ENCODE measurements at regions not wholly inside any gene's neighbourhood (a gene's known extent, or its start where the extent isn't known, plus 50 kb on each side); places are given as distances from the start of the nearest gene placed in this dataset.
"Not testable (repeated sequence)": the region's sequence is repeated elsewhere in the genome, so short reads cannot be mapped to it uniquely, and the experiment has no call there.

DNA sequence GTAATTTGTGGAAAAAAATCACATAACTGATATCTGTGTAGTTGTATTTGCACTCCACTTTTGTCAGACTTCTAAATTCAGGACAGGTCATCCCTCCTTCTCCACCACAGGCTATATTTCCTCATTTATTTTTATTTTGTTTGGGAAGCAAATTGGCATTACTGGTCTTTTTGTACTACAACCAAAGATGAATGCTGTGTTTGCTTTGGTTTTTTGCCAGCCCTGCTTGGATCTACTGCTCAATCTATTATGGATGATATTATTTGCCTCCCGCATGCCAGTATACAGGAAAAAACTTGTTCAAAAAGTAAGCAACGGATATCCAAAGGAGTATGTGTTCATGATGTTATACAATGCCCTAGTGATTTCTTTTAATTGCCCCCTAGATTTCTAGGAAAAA, 948.8 kb downstream of the TRHDE start:
- DNase-seq: no peak

DNA sequence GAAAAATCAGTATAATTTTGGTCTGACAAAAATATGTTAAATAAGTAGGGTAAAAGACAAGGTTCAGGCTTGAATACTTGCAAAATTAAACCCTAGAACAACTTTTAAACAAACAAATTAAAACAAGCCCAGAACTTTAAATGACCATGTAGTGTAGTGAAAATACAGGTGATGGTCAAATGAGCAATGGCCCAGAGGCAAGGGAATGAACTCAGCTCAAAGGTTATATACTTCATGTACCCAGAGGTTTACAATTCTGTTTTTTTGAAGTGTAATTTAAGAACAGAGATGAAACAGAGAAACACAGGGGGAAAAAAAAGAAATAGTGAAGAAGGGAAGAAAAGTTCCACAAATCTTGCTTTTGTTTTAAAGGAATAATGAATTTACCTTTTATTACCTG, 949.2 kb downstream of the TRHDE start:
- no peak for DNase-seq

DNA sequence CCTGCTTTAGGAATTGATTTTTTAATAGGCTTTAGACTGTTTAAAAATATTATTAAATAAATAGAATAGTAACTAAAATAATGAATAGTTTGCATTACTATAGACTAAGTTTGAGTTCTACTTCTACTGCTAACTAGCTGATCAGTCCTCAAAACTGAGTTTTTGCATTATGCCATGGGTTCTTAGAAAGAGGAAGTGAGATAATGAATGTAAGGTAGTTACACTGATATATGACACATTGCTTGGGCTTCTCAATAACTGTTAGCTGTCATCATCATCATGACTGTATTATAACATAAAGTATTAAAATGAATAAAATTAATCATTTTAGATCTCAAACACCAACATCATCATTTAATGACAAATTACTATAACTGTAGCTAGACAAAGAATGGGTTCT, 949.7 kb downstream of the TRHDE start:
- DNase-seq: no peak

DNA sequence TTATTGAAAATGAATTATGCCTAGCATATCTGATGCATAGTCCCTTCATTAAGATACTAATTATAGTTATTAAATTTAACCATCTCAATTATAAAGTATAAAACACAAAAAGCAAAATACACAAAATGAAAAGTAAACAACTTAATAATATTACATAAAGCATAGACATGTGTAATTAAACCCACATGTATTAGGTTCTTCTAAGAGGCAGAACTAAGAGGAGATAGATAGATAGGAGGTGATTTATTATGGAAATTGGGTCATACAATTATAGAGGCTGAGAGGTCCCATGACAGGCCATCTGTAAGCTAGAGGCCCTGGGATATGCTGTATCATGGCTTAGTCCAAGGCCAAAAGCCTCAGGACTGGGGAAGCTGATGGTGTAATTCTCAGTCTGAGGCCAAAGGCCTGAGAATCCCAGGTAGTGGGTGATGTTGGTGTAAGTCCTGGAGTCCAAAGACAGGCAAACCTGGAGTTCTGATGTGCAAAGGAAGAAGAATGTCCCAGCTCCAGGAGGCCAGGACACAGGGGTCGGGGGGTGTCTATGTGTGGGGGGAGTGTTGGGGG, 953.3 kb downstream of the TRHDE start:
- DNase-seq: no peak

DNA sequence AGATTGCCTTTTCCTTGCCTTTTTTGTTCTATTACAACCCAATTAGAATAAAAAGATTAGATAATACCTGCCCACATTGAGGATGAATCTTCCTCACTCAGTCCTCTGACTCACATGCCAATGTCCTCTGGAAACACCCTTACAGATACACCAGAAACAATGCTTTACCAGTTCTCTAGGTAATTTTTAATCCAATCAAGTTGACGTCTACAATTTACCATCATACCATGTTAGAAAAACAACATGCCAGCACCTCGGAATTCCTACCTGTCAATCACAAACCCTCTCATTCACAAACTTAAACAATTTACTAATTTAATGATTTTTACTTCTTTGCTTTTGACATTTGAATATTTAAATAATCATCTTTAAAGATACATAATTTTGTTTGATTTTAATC, 953.8 kb downstream of the TRHDE start:
- DNase-seq: no peak

DNA sequence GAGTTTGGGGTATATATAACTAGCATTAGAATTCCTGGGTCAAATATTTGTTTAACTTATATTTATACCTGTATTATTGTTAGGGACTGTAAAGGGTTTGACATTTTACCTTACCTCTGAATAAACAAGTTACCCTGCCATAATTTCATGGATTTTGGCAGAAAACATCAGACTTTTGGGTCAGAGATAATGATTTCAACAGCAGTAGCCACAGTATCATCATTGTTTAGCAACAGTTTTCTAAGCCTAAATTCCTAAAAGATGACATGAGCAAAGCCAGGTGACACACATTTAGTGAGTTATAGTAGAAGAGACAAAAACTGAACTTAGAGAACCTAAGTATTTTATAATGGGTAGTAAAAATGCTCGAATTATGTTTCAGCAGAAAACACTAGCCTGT, 954.4 kb downstream of the TRHDE start:
- DNase-seq: no peak

DNA sequence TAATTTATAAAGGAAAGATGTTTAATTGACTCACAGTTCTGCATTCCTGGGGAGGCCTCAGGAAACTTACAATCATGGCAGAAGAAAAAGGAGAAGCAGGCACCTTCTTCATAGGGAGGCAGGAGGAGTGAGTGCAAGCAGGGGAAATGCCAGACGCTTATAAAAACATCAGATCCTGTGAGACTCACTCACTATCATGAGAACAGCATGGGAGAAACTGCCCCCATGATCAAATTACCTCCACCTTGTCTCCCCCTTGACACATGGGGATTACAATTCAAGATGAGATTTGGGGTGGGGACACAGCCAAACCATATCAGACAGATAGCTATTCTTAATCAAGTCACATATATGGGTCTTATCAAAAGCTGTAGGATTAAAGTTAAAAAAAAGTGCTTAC, 956.7 kb downstream of the TRHDE start:
- DNase-seq: not testable (repeated sequence)

DNA sequence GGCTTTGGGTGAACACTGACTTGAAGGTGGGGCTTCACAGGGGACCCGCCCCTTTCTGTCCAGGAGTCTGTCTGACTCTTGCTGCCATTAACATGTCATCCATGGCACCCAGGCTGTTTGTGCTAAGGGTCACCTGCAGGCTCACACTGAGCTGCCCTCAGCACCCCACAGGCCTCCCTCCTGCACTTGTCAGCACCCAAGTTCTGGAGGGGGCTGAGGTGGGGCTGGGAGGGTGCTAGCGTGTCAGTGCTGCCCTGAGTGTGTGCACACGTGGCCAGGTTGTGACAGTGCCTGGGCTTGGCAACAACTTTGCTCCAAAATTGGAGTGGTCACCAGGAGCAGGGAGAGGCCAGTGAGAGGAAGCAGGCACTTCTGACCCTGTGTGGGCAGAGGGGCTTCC, 963.2 kb downstream of the TRHDE start:
- no peak for DNase-seq

DNA sequence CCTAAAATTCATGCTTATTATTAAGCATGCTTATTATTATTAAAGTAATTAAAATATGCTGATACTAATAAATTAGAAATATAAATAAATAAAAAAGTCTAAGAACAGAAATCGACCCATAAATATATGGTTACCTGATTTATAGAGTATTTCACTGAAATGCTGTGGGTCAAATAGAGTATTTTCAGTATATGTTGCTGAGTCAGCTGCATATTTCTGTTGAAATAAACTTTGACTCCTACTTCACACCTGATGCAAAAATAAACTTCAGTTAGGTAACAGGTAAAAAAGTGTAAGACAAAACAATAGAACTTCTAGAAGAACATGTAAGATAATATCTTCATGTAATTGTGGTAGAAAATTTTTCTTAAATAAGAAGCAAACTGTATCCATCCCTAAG, 967.9 kb downstream of the TRHDE start:
- DNase-seq: no peak

DNA sequence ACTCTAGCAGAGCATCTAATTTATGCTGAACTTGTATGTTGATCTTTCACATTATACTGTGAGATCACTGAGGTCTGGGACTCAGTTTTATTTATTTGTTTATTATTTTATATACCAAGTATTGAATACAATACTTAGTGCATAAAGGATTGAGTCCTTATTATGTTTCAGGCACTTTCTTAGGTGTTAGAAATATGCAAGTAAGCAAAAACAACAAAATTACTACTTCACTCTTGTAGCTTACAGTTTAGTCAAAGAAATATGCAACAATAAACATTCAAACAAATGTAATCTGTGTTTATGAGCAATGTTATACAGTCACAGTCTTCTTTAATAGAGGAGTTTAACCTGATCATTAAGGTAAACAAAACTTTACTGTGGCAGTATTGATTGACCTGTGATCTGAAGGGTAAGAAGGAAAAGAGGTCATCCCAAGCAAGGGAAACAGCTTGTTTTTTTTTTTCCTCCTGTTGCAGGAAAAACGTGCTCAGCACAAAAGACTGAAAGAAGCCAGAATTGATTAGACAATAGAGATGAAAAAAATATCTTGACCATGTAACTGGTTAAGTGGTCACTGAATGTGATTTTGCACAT, 990.7 kb downstream of the TRHDE start:
- no peak for DNase-seq

DNA sequence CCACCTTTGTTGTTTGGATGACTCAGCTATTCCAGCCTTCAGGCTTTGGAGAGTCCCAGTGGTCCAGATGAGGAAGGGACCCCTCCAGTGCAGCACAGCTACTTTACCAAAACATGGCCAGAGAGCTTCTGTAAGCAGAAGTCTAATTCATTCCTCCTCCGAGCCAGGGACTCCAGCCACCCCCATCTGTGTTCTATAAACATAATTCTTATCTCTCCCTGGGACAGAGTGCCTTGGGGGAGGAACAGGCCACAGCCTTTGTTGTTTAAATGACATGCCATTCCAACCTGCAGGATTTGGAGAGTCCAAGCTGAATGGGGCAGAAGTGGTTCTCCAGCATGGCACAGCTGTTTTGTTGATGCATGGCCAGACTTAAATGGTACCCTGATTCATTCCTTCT, 994.0 kb downstream of the TRHDE start:
- no peak for DNase-seq

DNA sequence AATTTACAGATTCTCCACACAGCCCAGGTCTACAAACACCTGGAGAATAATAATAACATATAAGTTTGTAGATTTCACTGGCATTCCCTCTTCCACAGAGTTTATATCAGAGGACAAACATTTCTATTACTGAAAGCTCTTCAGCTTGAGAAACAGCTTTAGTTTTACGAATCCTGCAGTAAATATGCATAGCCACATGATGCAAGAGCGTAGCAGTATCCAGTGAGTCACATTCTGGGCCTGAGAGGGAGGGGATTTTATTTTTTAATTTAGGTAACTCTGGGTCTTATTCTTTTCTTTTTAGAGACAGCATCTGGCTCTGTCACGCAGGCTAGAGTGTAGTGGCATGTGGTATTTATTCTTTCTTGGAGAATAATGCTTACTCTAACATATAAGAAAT, 1002.8 kb downstream of the TRHDE start:
- DNase-seq: peak; percentile 72

DNA sequence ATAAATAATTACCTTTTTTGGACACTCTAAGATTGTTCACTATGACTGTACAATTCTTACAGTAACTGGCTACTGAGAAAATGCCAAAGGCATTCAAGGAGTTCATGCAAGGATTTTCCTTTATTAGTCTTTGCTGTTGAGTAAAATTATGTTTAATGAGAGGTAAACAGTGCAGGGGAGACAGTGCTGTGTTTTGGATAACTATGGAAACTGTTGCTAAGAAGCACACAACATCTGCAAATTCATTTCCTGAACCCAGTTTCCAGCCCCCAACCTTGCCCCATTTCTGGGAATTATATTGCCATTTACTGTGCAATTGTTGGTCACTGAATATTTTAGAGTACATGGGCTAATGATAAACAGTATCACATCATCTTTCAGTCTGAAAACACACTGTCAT, 1005.8 kb downstream of the TRHDE start:
- DNase-seq: peak; percentile 20

DNA sequence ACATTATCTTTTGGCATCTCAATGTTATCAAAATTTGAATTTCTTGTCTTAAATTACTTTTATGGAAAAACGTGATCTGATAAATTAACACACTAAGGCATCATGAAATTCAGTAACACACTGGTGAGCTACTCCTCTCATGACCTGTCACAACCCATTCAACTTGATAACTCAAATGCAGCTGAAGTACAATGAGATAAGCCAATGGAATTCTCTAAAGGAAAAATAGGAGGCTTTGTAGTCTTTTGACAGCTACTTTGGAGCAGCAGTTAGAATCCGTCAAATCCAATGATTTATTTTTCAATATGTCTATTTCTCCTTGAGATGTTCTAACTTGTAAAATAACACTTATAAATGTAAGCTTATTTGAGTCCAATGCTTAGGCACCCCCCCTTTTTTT, 1029.4 kb downstream of the TRHDE start:
- no peak for DNase-seq

DNA sequence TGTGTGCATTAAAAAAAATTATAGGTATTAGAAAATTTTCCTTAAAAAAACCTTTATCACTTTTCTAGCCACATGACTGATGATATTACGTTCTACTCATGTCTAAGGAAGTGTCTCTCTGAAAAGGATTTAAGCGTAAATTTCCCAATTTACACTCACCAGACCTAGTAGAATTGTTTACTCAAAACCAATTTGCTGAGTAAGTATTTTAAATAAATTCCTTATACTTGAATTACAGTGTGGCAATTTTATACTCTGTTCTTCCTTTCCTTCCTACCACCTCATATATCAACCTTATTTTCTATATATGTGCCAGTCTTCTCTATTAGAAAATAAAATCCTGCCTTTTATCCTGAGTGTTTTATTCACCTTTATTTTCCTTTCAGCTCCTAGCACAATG, 1035.1 kb downstream of the TRHDE start:
- DNase-seq: no peak

DNA sequence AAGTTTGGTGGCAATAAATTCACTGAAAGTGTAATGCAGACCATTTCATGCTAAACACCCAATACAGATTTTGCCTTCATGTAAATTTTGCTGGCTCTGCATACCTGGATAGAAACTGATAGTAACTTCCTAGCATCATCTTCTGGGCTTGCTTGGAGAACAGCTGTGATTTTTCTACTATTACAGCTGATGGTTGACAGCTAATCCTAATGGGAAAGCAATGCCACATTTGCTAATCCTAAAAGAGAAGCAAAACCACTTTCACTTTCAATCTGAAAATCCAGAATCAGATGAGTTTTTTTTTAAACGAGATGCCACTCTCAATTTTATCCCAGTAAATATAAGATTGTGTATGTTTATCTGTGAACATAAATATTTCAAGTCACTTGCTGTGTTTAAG, 1035.9 kb downstream of the TRHDE start:
- no peak for DNase-seq

DNA sequence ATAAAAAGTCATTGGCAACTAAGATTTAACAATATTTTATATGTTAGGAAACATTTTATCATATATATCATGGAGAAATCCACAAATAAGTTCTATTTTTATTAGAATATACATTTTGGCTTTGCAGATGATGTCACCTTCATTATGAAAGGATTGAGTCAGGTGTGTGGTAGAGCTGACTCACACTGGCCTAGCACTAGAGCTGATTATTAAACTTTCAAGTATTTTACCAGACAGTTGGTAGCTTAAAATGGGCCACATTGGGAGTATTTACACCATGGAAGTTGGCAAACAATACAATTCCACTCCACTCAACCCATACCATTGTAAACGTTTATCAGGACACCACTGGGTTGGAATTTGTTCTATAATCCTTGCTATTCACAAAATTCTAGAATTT, 1036.6 kb downstream of the TRHDE start:
- no peak for DNase-seq

DNA sequence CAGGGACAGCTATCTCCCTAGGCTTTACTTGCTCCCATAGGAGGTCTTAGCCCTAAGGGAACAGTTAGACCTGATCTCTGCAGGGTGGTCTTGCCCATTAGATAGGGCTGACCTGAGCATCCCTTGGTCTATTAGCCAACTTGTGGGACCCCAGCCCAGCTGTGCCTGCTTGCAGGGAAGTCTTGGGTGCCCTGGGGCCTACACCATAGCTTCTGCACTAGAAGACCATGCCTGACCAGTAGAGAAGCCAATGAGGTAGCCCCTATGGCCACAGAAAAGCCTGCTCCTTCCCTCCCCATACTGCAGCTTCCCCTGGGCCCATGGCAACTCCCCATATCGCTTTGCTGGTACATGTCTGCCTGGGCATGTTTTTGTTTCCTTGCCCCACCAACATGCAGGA, 1049.1 kb downstream of the TRHDE start:
- no peak for DNase-seq

DNA sequence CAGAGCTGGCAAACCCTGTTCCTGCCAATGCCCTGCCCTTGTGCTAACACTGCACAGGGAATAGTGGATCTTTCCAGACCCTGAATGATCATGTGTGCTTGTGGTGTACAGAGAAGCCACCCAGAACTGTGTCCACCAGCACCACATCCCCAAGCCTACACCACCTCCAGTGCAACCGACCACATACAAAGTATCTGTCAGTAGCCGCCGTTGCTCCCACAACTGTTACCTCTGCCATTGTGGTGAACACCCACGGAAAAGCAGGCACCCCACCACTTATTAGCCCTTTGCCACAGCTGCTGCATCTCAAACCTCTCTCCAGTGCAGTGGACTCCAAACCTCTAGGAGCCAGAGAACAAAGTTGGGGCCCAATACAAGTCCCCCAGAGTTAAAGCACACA, 1049.6 kb downstream of the TRHDE start:
- no peak for DNase-seq

DNA sequence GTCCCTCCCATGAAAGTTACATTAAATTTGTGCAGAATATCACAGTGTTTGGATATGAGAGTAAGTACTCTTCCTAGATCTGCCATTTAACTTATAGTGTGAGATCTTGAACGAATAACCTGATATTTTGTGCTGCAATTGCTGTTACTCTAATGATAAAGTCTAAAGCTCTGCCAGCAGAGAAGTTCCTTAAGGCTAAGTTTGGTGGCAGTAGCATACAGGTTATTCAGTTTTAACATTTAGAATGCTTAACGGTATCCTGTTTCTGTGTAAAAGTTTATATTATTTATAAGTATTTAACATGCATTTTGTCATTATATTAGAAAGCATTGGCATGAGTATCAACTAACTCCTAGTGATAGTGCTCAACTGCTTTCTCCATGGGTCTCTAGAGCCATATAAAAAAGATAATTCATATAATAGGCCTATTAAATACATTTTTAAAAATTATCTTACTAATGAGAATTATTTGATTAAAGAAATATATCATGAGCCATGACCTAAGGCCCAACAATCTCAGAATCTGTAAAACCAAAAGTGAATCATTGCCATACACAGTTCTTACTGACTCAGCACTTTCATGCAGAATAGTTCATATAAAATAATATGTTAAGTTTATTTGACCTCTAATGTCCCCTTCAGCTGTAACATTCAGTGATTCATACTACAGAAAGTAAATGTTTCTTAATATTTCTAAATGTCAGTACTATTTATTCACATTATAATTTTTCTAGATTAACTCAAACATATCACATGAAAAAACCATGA, 1058.6 kb downstream of the TRHDE start:
- no peak for DNase-seq

DNA sequence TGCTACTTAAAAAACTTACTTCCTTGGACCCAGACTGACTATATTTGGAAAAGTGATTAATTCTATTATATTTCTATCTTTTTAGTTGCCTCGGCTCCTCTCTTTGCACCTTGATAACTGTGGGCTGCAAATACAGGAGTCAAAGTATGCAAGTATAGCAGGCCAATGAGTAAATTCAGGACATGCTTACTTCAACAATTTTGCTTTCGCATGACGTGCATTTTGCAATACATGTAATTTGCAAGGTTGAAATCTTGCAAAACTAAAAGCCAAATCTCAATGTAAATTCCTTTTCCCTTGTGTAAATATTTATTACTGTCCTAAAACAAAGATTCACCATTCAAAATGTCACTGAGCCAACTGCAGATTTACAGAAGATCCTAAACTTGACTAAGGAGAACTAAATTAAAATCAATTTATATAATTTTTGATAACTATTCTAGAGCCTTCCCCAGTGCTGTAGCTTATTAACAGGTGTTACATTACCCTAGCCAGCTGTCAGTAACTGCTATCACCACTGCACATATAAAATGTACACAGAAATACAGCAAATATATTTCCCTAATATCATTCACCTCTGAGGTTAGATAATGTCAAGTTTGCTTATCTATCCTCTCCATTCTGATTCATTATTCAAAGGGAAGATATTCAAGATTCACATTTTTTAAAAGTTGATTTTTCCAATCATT, 1069.5 kb downstream of the TRHDE start:
- no peak for DNase-seq

DNA sequence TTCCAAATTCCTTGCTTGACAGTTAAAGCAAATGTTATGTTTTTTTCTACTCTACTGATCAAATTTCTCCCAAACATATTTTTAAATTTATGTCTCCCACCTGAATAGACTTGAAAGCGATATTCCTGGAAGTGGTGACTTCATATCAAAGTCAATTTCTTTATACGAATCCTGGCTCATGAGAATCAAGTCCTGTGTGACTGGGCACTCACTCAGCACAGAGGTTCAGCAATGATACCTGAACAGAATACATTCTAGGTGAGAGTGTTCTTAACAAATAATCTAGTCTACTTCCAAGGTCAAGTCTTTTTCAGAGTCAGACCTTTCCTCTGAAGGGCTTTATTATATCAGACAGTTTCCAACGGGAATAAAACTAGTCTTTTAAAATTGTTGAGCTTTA, 1070.6 kb downstream of the TRHDE start:
- no peak for DNase-seq

DNA sequence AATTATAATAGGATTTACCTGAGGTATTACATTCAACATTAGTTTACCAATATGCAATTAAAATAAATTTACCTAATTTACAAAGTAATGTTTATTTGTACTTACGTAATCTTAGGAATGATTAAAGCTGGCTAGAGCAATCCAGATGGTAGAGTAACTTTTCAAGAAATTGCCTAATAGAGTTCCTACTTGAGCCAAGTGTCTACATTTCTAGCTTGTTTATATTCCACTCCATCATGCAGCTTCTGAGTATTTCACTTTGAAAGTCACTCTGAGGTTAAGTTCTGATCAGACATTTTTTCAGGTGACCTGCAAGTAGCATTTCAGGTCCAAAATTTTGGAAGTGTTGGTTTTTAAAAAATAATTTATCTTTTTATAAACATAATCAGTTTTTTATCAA, 1080.7 kb downstream of the TRHDE start:
- DNase-seq: no peak

Measured in fibroblast of skin of abdomen (primary cell).